Suppressor macrophage treated with lipopolysaccharide for 1 hour (primary cell): ENCODE measurements at regions not wholly inside any gene's neighbourhood (a gene's known extent, or its start where the extent isn't known, plus 50 kb on each side); places are given as distances from the start of the nearest gene placed in this dataset.

Experiments used
- DNase-seq, 3 donors: peaks; one replicate each; pipeline ENCODE4 v3.0.0-alpha.2; 2020 to 2022

DNA sequence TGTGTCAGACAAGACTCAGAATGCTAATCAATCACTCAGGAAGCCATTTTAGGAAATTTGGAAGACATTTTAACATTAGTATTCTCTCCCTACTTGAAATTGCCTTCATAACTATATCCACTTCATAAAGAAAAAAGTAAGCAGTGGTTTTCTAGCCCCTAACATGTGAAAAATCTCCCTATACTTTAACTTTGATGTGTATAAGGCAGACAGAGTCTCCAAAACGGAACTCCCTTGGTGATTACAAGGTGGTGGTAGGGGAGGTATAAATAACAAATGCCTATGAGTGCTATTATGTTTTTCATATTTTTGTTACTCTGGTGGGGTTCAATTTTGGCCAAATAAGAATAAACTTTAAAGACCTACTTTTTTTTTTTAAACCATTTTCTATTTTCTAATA, 300.3 kb downstream of the BTG1 start:
- DNase-seq = no peak

DNA sequence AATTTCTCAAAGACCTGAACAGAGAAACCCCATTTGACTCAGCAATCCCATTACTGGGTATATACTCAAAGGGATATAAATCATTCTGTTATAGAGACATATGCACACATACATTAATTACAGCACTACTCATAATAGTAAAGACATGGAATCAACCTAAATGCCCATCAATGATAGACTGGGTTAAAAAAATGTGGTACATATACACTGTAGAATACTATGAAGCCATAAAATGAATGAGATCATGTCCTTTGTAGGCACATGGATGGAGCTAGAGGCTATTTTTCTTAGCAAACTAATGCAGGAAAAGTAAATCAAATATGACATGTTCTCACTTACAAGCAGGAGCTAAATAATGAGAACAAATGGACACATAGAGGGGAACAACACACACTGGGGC, 303.8 kb downstream of the BTG1 start:
- no peak for DNase-seq

DNA sequence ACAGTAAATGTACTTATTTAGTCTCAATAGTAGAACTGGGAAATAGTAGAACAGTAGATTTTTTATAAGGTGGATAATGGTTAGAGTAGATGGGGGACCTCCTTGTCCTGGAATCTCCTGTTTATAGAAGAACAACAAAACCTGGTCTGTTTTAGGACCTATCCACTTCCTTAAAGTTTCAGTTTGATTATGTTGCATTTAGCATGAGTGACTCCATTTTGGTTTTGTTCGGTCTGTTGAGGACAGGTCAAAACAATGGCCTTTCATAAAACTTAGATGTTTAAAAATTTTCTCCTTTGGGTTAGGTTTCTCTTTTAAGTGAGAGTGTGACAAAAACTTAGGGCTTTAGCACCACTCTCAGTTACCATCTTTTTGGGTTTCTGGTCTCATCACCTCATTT, 308.9 kb downstream of the BTG1 start:
- no peak for DNase-seq

DNA sequence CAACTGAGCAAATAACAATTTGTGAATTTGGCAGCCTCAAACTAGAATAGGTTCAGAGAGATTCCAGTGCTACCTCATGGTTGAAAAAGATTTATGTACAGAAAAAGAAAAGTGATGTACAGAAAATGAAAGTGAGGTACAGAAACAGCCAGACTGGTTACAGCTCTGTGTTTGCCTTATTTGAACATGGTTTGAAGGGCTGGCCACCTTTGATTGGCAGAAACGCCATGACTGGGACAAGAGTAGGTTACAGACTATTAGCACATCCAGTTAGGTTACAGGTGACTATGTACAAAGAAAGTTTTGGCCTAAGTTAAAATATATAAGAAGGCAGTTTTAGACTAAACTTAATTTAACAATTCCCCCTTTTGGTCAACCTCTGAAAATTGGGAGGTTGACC, 309.4 kb downstream of the BTG1 start:
- no peak for DNase-seq

DNA sequence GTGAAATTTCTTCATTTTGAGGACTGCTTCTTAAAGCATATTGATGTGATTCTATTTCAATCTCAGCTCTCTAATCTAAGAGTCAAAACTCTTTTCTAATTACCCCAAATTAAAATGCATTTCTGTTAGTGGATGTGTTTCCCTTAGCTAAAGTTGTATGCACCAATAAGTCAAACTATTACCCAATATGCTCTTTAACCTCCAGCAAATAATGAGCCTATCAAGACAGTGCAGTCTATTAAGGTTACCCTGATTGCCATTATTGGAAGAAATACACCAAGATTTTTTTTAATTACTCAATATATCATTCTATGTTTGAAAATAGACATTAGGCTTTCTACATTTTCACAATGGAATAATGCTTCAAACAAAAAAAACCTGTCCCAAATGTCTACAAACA, 310.0 kb downstream of the BTG1 start:
- DNase-seq = no peak

DNA sequence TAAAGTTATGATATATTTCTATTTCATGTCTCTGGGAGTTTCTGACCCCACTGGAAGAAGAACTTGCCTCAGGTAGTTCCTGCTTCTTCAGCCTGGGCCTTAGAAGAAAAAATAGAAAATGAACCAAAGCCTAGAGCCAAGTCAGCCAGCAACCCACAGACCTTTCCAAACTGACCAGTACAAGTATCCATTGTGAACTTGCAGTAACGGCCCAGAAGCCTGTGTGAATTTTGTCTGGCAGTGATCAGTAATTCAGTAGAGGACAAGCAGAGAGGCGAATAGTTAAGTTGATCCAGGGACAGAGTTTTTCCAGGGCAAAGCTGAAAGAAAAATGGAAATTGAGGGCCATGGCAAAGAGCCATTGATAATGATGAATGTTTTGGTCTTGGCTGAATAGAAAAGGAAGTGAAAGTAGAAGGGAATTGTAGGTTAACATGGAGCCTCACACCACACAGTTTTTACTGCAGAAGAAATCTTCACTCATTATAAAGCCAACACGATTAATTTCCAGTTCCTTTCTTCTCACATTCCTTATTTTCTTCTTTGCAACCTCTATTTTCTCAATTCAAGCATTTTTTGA, 311.8 kb downstream of the BTG1 start:
- DNase-seq = peak in 2 of 3 donors; percentile 36 to 47

DNA sequence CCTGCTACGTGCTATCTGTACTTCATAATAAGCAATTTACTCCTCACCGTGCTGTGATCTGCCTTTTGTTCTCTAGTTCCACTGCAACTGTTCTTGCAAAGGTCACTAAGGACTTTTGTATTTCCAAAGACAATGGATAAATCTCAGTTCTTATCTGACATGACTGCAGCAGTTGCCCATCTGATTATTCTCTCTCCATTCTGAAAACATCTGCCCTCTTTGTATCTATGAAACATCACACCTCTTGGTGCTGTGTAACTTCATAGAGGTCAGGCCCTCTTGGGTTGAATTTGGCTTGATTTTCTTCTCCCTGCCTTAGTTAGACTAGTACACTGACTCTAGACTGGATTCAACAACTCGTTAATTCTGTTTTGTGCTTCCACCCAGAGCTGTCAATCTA, 319.6 kb downstream of the BTG1 start:
- DNase-seq = no peak

DNA sequence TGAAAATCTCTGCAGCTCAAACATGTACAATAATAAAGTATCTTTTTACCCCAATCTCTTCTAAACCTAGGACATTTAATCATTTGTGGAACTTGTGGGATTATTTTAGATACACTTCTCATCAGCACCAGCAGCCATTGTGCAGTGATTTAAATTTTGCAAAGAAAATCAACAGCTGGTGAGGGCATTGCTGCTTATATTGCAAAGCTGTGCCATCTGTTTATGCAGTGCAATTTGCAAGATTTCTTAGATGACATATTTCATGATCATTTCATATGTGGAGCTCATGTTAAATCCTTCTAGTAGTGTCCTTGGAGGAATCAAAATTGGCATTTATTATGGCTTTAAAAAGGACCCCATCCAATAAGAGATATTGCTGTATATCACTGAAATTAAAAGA, 320.7 kb downstream of the BTG1 start:
- no peak for DNase-seq

DNA sequence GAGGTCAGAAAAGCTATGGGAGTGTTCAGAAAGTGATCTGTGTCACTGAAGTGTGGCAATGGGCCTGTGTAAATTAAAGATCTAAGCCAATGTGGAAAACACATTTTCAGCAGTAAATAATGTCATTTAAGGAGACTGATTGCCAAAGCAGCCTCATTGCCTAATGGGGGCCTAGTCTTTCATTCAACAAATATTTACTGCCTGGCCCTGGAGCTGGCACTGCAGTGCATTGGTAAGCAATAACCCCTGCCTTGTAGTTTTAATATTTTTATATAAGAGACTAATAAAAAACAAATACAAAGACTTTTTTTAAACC, 326.6 kb downstream of the BTG1 start:
- DNase-seq = no peak

DNA sequence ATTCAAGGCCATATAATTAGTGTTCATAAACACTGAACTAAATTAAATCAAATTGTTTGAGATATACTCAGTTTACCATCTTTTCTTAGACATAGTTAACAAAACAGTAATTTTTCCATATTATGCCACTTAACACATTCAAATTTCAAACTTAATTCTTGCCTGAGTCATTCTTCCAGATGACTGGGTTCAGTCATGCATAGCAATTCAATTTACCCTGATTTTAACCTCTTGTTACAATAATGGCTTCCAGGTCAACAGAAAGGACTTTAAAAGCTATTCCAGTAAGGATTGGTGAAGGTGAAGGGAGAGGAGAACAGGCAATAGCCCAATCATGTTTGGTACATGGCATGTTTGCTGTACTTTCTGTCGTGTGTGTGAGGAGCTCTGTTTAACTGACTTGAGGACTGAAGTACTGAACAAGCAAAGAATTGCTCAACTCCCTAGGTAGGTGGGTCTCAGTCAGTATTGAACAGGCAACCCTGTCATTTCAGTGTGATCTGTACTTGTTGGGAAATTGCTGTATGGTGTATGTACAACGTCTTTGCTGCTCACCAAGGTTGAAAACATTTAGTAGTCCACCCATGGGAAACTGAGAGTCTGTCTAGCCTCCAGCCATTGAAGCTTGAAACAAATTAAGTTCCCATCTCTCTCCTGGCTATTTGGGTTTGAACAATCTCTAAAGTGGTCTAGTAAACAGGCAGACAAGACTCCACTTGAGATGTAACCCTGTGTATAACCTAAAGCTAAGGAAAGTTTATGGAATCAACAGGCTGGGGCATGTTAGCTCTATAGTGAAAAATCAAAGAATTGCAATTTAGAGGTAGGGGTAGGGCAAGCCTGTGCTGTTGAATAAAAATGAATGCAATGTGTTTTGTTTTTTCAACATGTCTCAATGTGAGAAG, 327.2 kb downstream of the BTG1 start:
- no peak for DNase-seq

DNA sequence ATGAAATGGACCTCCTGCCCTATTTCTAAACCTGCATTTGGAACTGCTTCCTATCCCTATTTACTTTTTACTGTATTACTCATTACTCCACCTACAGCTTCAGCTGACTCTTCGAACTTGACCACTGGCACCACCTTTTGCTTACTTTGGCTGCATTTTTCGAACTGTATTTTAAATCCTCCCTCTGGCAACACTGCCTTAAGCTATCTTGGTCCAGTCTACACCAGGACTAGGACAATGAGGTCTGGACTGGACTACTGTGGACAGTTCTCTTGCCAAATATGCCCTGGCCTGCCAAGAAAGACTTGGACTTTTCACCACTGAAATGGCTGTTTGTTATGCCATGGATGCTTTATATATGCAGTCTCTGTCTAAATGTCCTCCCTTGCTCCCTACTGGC, 328.1 kb downstream of the BTG1 start:
- DNase-seq = no peak

DNA sequence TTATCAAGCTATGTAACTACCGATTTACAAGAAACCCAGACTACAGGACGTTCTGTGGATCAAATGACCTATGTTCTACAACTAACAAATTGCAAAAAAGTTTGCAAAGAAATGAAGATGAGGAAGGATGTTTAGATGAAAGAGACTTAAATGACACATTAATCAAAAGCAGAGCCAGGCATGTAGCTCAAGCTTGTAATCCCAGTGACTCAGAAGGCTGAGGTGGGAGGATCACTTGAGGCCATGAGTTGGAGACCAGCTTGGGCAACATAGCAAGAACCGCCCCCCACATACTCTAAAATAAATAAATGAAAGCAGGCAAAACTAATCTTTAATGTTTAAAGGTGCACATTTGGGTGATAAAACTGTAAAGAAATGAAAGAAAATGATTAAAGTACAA, 331.9 kb downstream of the BTG1 start:
- peak; percentile 35 to 60 (median 50) for DNase-seq

DNA sequence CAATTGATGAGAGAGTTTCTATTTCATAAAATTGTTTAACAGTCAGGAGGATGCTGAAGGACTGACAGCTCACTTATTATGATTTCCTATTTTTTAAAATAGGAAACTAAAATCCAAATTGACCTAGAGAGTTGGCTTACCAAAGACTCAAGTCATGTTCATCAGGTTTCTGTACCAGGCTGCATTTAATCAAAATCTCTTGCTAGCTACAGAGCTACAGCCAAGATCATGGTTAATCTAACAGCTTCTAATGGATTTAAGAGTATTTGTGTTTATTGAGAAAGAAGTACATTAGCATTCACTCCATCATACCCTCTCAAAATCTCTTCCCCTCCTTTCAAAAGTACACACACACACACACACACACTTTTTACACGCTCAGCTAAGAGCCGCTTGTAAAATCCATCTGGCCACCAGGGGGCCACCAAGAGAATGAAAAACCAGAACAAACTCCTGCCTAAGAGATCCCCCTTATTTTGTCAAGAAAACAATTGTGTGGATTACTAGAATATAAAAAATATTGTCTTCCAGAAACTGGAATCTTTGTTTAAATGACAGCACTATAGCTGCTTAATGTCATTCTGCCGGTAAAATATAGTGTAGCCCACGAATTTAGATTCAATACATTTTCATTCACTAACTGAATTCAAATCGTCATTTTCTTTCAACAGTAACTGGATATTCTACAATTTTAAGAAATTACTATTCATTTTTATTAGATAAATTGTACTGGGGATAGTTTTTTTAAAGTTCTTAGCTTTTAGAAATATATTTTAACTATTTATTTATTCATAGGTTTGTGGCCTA, 334.0 kb downstream of the BTG1 start:
- DNase-seq = peak; percentile 71 to 85 (median 79)

DNA sequence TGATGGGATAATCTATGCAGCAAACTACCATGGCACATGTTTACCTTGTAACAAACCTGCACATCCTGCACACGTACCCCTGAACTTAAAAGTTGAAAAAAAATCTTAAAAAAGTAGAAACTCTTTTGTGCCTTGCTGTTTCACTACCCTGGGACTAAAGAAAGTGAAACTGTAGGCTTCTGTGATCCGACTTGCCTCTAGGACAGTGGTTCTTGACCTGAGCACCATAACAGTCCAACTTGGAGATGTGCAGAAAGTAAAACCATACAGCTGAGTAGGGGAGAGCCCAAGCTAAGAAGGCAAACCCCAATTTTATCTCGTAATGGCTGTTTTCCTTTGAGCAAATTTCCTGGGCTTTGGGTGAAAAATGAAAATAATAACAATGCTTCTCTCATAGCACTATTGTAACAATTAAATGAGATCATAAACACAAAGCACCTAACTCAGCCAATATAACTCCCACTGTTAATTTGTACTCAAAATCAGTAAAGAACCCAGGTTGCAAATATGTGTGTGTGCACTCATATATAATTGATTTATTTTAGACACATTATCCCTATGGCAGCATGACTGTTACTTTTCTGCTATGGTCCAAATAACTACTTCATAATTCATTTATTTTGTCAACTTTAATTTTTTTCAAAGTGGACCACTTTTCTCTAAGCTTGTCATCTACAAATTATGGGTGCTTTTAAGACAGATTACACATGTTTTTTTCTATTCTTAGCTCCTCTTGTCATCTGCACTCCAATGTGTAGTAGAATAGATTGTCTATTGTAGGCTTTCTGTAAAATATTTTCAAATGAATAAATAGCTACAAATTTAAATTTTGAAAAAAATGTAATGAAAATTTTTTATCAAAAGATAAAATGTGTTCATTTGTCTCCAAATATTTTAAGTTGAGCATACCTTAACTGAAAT, 334.9 kb downstream of the BTG1 start:
- no peak for DNase-seq

DNA sequence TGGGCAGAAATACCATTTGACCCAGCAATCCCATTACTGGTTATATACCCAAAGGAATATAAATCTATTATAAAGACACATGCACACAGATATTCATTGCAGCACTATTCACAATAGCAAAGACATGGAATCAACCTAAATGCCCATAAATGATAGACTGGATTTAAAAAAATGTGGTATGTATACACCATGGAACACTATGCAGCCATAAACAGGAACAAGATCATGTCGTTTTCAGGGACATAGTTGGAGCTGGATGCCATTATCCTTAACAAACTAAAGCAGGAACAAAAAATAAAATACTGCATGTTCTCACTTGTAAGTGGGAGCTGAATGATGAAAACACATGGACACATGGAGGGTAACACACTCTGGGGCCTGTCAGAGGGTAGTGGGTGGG, 335.6 kb downstream of the BTG1 start:
- DNase-seq = no peak

DNA sequence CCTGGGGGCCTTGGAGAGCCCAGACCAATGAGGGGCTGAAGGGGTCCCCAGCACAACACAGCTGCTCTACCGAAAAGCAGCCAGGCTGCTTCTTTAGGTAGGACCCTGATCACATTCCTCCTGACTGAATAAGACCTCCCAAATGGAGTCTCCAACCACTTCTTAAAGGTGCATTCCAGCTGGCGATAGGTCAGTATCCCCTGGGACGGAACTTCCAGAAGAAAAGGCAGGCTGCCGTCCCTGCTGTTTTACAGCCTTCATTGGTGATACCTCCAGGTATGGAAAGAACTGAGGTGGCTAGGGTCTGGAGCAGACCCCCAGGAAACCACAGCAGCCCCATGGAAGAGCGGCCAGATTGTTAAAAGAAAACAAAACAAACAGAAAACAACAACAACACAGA, 340.6 kb downstream of the BTG1 start:
- DNase-seq = no peak

DNA sequence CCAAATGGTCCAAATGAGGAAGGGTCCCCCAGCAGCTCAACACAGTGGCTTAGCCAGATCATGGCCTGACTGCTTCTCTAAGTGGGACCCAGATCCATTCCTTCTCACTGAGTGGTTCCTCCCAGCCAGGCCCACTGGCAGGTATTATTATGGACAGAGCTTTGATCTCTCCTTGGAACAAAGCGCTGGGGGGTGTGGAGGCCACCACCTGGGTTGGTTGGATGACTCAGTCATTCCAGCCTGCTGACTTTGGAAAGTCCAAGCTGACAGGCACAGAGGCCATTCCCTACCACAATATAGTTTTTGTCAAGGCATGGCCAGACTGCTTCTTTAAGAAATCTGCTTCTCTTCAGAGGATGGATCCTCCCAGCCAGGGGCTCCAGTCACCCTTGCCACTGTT, 341.1 kb downstream of the BTG1 start:
- no peak for DNase-seq

DNA sequence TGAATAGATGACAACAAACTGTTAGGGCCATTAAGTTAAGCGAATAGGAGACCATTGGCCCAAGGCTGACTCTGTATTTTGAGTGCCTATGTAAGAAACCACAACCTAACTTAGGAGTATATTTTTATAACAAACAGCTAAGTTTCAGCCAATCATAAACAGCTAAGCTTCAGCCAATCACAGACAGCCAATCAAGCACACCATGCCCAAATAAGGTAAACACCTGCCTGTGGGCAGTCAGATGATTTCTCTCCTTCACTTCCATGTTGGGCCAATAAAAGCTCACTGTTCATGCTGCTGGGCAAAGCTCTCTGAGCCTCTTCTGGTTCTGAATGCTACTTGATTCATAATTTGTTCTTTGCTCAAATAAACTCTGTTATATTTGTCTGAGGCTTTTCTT, 344.6 kb downstream of the BTG1 start:
- DNase-seq = no peak

DNA sequence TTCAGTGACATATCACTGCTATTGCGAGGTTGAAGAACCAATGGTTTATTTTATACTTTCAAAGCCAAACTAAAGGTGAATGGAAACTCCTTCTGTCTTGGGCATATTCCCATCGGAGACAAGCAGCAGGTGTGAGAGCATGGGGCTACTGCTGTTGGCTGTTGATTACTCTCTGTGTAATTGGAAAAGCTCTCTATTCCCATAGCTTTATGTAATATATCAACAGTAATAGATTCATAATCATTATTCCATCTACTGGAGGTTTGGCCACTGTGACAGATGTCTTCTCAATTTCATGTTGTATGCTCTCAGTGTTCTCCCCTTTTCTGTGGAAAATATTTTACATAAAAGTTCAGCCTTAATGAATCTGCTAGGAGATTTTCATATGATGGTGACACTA, 352.0 kb downstream of the BTG1 start:
- DNase-seq = no peak

DNA sequence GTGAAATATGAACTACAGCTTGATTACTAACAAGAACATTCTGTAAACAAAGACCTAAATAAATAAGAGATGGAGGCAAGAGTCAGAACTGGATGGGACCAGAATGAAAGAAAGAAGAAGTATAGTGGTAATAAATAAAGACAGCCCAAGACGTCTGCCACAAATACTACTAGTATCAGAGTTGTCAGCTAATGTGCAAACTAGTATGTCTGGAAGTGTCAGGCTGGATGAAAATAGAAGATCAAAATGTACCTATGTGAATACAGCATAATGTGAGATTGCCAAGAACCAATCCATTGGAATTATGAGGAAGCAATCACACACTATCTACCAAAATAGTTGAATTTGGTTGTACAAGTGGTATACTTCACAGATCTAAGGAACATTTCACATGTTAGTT, 353.0 kb downstream of the BTG1 start:
- DNase-seq = no peak

DNA sequence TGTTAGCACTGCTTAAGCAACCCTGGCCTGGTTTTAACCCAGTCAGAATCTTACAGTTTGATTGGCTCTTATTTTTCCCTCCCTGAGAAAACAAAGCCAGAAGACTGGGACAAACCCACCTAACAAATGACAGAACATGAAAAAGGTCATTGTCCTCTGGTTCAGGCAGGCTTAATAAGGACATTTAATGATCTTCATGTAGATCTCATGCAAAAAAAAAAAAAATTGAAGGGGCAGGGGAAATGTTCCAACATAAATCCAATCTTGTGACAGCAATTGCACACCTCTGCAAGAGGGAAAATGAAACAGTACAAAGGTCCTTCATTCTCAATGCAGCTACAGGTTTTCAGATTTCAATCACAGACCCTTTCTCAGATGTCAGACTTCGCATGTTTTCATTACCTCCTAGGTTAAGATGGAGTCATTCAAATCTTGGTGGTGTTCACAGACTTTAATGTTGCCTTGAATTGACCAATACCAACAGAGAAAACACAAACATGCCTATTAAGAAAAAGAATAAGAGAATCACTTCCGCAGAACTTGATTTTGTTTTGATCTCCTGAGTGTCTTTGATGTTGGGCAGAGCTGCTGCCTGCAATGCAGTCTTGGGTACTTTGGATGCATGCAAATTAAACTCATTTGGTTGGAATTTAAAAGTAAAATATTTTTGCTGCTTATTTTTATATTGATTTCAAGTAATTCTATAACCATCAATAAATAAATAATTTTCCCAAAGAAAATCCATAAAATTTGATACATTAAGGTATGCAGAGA, 359.0 kb downstream of the BTG1 start:
- no peak for DNase-seq
